GM18873 (cell line): ENCODE measurements at regions not wholly inside any gene's neighbourhood (a gene's known extent, or its start where the extent isn't known, plus 50 kb on each side); places are given as distances from the start of the nearest gene placed in this dataset.
"Not testable (repeated sequence)": the region's sequence is repeated elsewhere in the genome, so short reads cannot be mapped to it uniquely, and the experiment has no call there.

Experiments
- ATAC-seq: cut with Tn5 transposase; IDR thresholded peaks from one replicate; pipeline ENCODE4 v1.9.1; 2021; ENCODE audit warnings: mild to moderate bottlenecking, moderate library complexity, moderate number of reproducible peaks; ENCODE audit not compliant: unreplicated experiment, low FRiP score

DNA sequence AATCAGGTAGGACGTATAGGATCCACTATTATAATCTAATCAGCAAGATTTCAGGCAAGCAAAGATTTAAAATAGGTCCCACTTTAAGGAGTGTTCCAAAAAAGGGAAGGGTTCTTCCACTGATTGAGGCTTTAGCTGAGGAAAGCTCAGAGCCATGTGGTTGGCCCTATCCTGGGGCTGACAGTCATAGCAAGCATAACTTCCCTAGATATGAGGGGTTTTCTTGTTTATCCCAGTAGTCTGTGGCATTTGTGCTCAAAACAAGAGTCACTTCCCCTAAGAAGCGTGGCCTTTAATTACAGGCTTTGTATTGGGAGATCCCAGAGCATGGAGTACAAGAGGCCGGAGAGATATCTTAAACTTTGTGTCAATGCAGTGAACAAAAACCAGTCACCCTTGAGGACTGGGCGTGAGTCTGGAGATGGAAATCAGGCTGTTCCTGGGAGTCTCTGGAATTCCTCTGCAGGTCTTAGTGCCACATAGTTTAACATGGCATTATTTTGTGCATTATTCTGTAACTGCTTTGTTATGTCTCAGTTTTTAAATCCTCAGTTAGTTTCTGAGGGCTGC is 136.9 kb upstream of the FBXO11 start:
- no peak for ATAC-seq

DNA sequence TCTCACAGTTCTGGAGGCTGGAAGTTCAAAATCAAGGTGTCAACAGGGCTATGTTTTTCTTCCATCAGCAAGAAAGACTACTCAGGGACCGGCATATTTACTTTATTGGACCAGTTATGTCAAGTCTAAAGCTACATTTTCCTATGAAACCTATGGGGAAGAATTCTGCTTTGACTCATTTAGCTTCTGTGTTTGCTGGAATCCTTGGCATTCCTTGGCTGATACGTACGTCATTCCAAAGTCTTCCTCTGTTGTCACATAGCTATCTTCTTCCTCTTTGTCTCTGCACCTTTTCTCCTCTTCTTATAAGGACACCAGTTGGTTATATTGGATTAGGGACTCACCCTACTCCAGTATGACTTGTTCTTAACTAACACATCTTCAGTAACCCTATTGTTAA is 137.4 kb upstream of the FBXO11 start:
- ATAC-seq: no peak

DNA sequence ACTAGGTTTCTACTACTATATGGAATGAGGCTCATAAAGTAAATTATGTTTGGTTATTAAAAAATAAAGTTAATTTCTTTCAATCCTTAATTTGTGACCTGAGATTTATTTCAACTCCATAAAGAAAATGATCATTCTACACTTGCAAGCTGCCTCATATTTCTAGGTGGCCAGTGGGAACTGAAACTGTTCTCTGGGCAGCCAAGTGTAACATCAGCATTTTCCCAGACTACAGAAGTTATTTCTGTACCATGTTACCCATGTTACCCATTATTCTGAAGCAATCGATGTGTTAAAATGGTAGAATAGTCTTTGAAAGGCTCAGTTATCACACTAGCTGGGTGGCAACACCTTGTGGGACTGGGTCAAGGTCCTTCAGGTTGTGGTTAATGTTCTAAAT is 139.3 kb upstream of the FBXO11 start:
- ATAC-seq: no peak

DNA sequence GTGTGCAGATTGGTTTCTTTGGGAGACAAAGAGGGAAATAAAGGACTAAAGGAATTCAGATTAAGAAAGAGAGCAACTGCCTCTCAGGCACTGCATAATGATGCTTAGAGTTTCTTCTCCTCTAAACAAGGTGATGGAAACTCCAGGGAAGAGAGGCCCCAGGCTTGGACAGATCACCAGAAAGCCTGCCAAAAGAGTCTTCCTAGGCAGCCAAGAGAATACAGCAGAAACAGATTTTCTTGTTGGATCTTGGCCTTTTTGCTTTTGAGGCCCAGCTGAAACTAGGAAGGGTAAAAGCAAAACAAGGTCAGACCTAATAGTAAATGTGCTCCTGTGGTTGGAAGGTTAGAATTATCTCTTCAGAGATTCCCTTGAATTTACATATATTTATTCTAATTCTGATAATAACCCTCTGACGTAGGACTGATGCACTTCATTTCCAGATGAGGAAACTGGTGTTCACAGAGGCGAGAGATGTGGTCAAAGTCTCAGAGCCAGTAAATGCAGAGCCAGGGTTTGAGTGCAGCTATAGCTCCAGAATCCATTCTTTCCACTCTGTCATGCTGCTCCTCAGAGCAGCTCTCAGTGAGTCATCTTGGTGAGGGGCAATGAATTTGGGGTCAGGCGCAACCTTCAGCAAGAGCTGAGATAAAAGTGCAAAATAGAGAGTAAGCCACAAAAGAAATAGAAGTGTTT is 142.3 kb upstream of the FBXO11 start:
- no peak for ATAC-seq

DNA sequence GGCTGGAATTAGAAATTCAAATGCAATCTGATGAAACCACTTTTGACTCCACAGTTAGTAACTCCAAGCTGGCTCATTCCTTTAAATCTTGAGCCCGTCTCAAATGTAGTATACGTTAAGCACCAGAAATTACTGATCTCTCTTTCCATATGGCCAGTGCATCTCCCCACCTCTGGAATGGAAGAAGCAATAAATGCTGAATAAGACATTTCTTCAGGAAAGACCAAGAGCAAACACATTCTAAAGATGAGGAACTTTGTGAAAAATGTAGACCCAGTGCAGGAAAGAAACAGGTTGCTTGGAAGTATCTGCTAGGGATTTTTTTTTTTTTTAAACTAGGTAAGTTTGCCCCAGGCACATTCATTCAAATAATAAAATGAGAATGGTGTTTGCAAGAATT is 143.1 kb upstream of the FBXO11 start:
- ATAC-seq: no peak

DNA sequence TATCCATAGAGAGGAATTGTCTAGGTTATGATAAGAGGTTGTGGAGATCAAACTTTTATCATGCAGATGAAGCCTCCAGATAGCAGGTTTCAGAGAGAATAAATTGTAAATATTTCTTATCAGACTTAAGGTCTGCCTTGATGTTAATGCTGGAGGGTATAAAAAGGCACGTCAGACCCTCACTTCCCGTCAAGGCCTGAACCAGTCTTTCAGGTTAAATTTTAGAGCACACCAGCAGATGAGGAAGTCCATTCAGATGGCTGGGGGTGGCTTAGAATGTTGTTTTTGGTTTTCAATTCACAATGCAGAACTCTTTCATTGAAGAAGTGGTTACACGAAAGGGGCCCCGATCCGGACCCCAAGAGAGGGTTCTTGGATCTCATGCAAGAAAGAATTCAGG is 144.4 kb upstream of the FBXO11 start:
- ATAC-seq: no peak

DNA sequence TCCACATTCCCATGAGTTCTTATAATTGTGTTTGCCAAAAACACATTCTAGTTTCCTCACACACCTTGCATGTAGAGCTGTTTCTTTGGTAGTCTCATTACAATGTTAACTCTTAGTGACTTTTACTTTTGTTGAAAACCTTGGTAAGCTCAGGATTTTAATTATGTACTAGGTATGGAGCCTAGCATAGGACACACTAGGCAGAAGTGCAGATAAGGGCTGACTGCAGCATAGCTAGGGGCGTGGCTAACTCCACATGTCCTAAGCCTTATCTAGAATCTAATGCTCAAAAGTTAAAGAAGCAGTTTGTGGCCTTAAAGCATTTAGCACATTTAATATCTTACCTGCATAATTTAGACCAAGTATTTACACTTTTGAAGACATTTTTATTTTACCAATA is 153.7 kb upstream of the FBXO11 start:
- no peak for ATAC-seq

DNA sequence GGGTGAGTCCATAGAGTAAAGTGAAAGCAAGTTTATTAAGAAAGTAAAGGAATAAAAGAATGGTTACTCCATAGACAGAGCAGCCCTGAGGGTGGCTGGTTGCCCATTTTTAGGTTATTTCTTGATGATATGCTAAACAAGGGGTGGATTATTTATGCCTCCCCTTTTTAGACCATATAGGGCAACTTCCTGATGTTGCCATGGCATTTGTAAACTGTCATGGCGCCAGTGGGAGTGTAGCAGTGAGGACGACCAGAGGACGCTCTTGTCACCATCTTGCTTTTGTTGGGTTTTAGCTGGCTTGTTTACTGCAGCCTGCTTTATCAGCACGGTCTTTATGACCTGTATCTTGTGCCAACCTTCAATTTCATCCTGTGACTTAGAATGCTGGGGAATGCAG is 155.4 kb upstream of the FBXO11 start:
- ATAC-seq: not testable (repeated sequence)

DNA sequence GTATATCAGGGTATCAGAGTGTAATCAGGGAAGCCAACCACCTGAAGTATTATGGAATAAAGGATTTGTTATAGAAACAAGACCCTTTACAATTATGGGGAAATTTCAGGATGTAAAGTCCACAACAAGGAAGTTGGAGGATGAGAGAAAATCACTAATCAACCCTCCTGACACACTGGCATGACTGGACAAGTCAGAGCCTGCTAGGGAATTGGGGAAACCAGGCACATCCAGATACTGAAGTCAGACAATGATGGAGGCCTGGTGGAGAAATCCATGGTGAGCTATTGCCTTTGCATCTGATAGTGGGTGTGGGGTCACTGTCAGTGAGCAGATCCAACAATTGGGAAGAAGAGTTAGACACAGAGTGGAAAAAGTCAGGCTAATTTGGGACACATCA is 158.8 kb upstream of the FBXO11 start:
- no peak for ATAC-seq

DNA sequence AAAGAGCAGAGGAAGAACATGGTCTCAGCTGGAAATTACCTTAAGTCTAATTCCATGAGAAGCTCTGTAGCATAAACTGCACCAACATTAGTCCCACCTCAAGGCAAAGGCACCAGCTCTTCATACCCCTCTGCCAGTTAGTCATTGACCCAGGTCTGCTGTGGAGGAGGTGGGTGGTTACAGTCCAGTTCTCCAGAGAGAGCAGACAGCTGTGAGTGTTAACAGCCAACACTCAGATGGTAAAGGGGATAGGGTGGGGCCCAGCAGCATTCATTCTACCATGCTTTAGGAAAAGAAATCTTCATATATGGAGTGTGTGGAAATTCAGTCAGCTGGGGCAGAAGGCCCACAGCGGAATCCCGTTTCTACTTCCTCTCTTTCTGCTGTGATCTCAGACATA is 159.7 kb upstream of the FBXO11 start:
- no peak for ATAC-seq

DNA sequence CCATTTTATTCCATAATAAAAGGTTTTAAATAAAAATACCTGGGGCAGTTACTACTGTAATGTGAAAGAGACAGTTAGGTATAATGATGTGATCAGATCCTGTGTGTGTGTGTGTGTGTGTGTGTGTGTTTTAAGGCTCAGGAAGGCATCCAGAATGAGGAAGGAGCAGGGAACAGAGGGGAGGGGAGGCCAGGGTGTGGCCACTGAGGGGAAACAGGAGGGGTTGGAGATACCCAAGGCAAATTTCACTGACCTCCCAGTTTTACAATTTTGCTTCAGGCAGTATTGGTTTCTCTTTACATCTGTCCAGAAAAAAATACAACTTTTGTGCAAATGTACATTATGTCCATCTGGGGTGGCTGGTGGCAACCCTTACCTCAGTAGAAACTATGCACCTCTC is 163.5 kb upstream of the FBXO11 start:
- no peak for ATAC-seq

DNA sequence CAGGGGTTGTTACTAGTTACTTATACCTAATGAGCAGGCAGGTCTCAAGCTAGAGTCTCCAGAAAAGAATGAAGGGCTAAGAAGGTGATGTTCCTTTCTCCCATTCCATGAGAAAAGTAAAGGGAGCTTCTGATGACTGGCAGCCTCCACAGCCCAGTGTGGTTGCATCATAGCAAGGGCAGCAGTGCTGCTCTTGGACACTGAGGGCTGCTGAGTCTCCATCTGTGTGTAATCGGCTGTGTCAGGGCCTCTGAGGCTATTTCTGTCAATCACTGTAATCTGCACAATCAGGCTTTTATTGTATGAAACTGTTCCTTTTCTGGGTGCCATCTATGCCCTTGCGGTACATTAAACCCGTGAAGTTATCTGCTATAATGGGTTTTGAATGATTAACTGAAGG is 164.1 kb upstream of the FBXO11 start:
- ATAC-seq: no peak

DNA sequence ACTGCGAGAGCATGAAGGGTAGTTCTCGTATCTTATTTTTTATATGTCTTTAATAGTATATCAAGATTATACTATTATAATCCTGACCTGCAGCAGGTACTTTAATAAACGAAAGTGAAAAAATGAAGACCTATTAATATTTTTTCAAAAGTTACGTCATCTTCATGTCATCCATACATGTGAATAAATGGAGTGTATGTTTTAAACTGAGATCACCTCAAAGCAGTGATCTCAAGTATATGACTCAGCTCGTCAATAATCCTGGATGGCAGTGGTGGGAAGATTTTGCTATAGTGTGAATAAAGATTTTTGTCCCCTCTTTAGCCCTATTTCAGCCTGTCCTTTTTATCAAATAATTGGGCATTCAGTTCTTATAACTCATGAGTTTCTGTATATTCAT is 166.3 kb upstream of the FBXO11 start:
- no peak for ATAC-seq

DNA sequence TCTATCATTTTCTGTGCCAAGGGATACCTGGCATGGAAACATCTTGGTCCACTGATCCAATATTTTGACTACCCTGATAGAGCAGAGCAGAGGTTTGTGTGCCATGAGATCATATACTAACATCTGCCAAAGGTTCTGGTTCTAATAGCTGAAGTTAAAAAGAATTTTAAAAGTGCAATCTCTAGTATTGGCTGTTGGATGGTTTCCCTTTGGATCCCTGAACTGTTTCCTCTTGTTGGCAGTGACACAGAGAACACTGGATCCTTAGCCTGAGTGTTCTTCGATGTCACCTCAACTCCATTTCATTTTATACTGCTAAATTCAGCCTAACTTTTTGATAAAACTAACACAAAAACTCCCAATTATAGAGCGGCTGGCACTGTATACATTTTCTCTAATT is 169.3 kb upstream of the FBXO11 start:
- no peak for ATAC-seq

DNA sequence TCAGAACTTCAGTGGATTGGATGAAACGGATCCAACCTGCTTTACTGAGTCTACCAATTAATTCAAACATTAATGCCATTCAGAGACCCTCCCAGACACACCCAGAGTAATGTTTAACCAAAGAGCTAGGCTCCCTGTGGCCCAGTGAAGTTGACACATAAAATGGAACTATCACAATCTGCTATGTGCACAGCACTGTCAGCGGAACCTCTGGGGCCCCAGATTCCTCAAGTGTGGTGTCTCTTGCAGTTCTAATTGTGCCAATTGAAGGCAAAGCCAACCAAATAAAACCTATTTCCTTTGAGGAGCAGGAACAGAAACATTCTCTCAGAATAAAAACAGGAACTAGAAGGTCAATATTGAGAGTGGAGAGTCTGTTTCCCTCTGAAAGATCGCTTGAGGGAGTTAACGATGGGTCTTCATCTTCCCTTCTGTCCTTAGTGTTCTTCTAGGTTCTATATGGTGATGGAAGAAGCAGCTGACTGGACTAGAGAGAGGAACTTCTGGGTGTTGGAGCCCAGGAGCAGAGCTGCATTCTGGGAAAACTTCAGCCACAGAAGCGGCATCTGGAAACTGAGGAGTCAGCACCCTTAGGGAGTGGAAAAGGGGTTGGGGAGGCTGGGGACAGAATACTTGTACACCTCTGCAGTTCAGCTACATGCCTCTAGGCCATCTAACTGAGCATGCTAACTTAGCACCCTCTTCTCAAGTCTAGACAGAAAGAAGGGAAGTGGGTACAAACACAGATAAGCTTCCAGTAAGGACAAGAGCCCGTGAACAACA is 174.4 kb upstream of the FBXO11 start:
- no peak for ATAC-seq

DNA sequence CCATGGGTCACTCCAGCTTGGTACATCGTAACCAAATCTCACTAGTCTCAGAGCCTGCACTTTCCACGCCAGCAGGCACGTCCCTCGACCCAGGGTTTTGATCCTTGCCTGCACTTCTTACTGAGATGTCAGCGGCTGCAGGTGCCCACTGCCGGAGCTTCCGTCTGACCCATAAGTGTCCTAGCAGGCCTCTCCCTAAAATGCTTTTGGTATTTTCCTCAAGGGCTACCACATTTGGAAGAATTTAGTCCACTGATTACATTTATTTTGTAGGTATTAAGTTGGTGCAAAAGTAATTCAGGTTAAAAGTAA is 175.0 kb upstream of the FBXO11 start:
- ATAC-seq: no peak

DNA sequence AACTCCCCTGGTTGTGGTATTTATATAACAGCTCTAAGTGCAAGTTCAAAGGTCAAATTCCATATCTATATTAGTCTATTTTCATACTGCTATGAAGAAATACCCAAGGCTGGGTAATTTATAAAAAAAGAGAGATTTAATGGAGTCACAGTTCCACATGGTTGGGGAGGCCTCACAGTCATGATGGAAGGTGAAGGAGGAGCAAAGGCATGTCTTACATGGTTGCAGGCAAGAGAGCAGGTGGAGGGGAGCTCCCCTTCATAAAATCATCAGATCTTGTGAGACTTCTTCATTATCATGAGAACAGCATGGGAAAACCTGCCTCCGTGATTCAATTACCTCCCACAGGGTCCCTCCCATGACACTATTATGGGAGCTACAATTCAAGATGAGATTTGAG is 179.6 kb upstream of the FBXO11 start:
- ATAC-seq: no peak

DNA sequence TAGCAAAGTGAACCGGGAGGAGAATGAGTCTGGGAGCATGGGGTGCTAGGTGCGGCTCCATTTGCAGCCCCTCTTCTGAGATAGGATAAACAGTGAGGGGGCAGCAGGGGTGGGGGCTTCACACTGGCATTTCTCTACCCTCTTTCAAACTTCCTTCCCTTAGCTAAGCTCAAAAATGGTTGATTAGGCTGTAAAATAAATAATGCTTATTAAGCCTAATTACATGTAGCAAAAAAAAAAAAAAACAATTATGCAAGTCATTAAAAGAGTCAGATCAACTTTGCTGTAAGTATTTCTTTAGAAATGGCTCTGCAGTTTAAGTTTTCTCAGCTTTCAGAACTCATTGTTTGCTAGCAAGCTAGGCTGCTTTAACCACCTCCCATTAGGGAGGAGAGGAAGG is 182.7 kb upstream of the FBXO11 start:
- ATAC-seq: no peak

DNA sequence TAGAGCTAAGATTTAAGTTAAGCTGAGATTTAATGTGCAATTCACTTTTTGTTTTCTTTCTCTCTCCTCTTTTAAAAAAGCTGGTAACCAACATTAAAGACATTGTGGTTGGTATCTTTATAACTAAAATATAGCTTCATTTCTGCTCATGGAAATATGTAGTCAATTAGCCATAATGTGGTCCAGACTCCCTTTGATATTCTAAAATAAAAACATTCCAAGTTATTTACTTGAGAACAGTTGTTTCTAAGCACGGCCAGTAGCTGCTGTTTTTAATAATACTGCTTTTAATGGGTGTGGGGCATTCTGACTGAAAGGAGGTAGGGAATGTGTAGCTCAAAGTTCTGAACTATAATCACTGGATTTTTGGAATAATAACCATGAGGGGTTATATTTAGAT is 183.3 kb upstream of the FBXO11 start:
- no peak for ATAC-seq

DNA sequence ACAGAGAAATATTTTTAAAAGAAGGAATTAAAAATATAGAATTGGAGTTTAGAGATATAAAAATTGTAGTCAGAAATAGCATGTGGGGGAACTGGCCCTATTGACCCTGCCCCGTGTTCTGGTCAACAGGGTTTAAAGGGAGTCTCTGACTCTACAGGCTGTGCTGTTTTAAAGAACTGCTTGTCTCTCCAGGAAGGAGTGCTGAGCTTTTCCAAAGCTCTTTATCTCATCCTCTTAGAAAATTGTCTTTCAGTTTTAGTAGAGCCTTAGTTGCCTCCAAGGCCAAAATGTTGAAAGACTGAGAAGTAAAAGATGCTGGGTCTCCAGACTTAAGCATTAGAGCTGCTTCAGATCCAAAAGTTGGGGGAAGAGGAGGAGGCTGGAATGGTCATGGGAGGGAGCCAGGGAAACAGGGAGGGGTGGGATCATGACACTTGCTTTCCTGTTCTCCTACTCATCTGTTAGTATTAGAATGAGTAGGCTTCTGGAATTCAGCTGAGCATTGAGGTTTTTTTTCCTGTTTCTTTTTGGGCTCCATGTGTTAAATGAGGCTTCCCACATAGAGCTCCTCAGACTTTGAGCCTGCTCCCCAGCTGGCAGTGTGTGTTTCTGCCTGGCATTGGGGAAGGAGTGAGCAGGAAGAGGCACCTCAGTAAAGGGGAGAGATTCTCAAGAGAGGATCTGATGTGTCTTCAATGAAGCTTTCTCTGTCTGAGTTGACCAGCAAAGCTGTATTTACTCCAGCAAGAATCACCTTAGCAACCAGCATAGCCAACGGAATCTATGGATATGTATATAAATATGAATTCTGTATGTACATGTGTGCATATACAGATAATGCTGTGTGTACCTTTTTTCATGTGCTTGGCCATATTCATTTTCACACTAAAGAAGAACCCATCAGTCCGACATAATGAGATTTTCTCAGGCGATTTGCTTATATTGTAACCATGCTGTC is 186.8 kb upstream of the FBXO11 start:
- no peak for ATAC-seq

DNA sequence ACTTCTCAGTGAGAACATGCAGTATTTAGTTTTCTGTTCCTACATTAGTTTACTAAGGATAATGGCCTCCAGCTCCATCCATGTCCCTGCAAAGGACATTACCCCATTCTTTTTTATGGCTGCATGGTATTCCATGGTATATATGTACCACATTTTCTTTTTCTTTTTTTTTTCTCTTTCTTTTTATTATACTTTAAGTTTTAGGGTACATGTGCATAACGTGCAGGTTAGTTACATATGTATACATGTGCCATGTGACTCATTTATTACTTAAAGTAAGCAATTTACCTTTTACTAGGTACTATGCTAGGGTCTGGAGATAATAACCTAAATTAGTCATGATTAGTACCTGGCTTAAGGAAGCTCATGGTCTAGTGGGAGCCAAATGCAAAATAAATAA is 190.5 kb upstream of the FBXO11 start:
- not testable (repeated sequence) for ATAC-seq
